CD14-positive monocyte (primary cell): ENCODE measurements at regions not wholly inside any gene's neighbourhood (a gene's known extent, or its start where the extent isn't known, plus 50 kb on each side); places are given as distances from the start of the nearest gene placed in this dataset.

Source experiments
- DNase-seq, 3 donors: peaks; one replicate each; pipeline ENCODE4 v3.0.0-alpha.2; 2011 to 2022
- H2AFZ ChIP-seq: 2 replicates; pipeline ENCODE4 v1.6.0; 2012; ENCODE audit warnings: mild to moderate bottlenecking, low read depth, low read length, inconsistent platforms; ENCODE audit not compliant: insufficient read depth, poor library complexity, severe bottlenecking
- H3K27ac ChIP-seq, 2 donors: 1 replicate in 1 of 2; 2 replicates in 1 of 2; pipeline ENCODE4 v1.5.1; 2012 to 2013; ENCODE audit warnings: low read length in 2 of 2, control low read depth in 1 of 2, inconsistent platforms in 1 of 2, low read depth in 1 of 2, mild to moderate bottlenecking in 1 of 2
- H3K27me3 ChIP-seq, 2 donors: one replicate each; pipeline versions ENCODE4 v1.6.0 to v1.6.1; 2011 to 2013; ENCODE audit warnings: low read length in 2 of 2; ENCODE audit not compliant: control insufficient read depth in 2 of 2, insufficient read depth in 2 of 2
- H3K36me3 ChIP-seq, 2 donors: replicated peaks in 1 of 2; 1 replicate in 1 of 2; 2 replicates in 1 of 2; pipeline versions ENCODE4 v1.5.1 to v1.6.1; 2012 to 2013; ENCODE audit warnings: low read length in 2 of 2, control low read depth in 1 of 2, inconsistent platforms in 1 of 2, mild to moderate bottlenecking in 1 of 2; ENCODE audit not compliant: insufficient read depth in 2 of 2, control insufficient read depth in 1 of 2
- H3K4me1 ChIP-seq, 2 donors: 1 replicate in 1 of 2; 2 replicates in 1 of 2; pipeline versions ENCODE4 v1.5.1 to v1.6.1; 2012 to 2013; ENCODE audit warnings: low read length in 2 of 2, control low read depth in 1 of 2, inconsistent platforms in 1 of 2, mild to moderate bottlenecking in 1 of 2, moderate library complexity in 1 of 2; ENCODE audit not compliant: insufficient read depth in 2 of 2, control insufficient read depth in 1 of 2
- H3K4me2 ChIP-seq: replicated peaks from 2 replicates; pipeline ENCODE3; 2012; ENCODE audit warnings: low read length, moderate library complexity, mild to moderate bottlenecking; ENCODE audit not compliant: poor library complexity, severe bottlenecking; ENCODE audit errors: extremely low read depth
- H3K4me3 ChIP-seq, 3 experiments: fragments of 200-600 bp in 1 of 3; sonication (generic) in 1 of 3; replicated peaks in 1 of 3; 1 replicate in 2 of 3; 2 replicates in 1 of 3; pipeline ENCODE4 v1.5.1; 2011 to 2013; ENCODE audit warnings: low read length in 3 of 3, mild to moderate bottlenecking in 3 of 3, control low read depth in 2 of 3, low read depth in 2 of 3, inconsistent platforms in 1 of 3, moderate library complexity in 1 of 3
- H3K79me2 ChIP-seq: 2 replicates; pipeline ENCODE4 v1.6.0; 2012; ENCODE audit warnings: mild to moderate bottlenecking, control low read depth, inconsistent platforms, low read length, moderate library complexity; ENCODE audit not compliant: insufficient read depth
- H3K9ac ChIP-seq: 2 replicates; pipeline ENCODE4 v1.6.0; 2017; ENCODE audit warnings: low read length, mild to moderate bottlenecking; ENCODE audit not compliant: insufficient read depth, poor library complexity, severe bottlenecking
- H3K9me3 ChIP-seq, 2 donors: replicated peaks in 1 of 2; 1 replicate in 1 of 2; 2 replicates in 1 of 2; pipeline versions ENCODE4 v1.5.1 to v1.6.1; 2012 to 2013; ENCODE audit warnings: low read length in 2 of 2, control low read depth in 1 of 2; ENCODE audit not compliant: control insufficient read depth in 1 of 2, insufficient read depth in 1 of 2
- H4K20me1 ChIP-seq: 2 replicates; pipeline ENCODE4 v1.6.0; 2012; ENCODE audit warnings: mild to moderate bottlenecking, low read length, control low read depth, moderate library complexity; ENCODE audit not compliant: insufficient read depth
- H3K27ac Mint-ChIP-seq, 7 donors: one replicate each; pipeline ENCODE4 v1.8.0; 2020; ENCODE audit warnings: mild to moderate bottlenecking in 7 of 7, mixed read lengths in 7 of 7, moderate library complexity in 6 of 7, inconsistent platforms in 2 of 7
- H3K27me3 Mint-ChIP-seq, 3 donors: one replicate each; pipeline ENCODE4 v1.8.0; 2021 to 2022; ENCODE audit warnings: low read depth in 3 of 3, mild to moderate bottlenecking in 3 of 3, mixed read lengths in 3 of 3, moderate library complexity in 3 of 3, inconsistent platforms in 1 of 3
- H3K36me3 Mint-ChIP-seq, 2 donors: one replicate each; pipeline ENCODE4 v1.8.0; 2020; ENCODE audit warnings: mixed read lengths in 2 of 2, inconsistent platforms in 1 of 2, mild to moderate bottlenecking in 1 of 2
- H3K4me1 Mint-ChIP-seq: one replicate; pipeline ENCODE4 v1.8.0; 2020; ENCODE audit warnings: mild to moderate bottlenecking, mixed read lengths
- H3K4me3 Mint-ChIP-seq, 2 donors: one replicate each; pipeline ENCODE4 v1.8.0; 2020; ENCODE audit warnings: mild to moderate bottlenecking in 2 of 2, mixed read lengths in 2 of 2, moderate library complexity in 1 of 2
- H3K9me3 Mint-ChIP-seq, 7 donors: one replicate each; pipeline ENCODE4 v1.8.0; 2020 to 2022; ENCODE audit warnings: mixed read lengths in 7 of 7, mild to moderate bottlenecking in 6 of 7, moderate library complexity in 6 of 7, inconsistent platforms in 2 of 7
- WGBS: methylation state at CpG from one replicate; pipeline ENCODE4 v1.1.5; 2013; ENCODE audit warnings: missing lambda C conversion rate; ENCODE audit not compliant: insufficient coverage; 5-methylcytosine and 5-hydroxymethylcytosine counted together
- intact Hi-C, 2 donors: fragments of 100-400 bp; cut with micrococcal nuclease; formaldehyde crosslinking; loops; one replicate each; pipeline versions ENCODE4 v1.15.0 to v1.15.1; 2023
- TF ChIP-seq, protein P1 (sequence below): fragments of 200-600 bp; IDR thresholded peaks from one replicate; pipeline ENCODE4 v1.8.0; 2022; ENCODE audit warnings: antibody characterized with exemption, mild to moderate bottlenecking

DNA sequence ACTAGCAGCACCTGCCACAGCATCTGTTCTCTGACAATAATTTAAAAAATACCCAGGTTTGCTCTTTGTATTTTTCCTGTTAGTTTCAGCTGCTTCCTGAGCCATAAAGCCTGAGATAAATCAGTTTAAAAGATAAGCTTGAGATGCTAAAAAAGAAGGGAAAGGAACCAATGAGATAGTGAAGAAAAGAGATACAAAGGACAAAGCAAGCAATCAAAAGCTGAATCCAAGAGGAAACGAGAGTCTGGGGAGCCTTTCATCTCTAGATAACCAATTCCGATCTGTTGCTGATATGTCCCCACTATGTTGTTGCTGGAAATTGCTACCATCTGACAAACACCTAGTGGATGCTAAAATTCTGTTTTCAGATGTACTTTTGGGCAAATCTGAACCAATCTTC is 201.4 kb downstream of the RBM43 start:
- Mint-ChIP-seq H3K9me3 (peaks cover 0 to 7% (median 2%) of the 10 kb centered on the region in 7 donors), H3K27me3 (peaks cover 0 to 2% (median 2%) of the 10 kb centered on the region in 3 donors), H3K27ac (no peak overlapping the region), H3K36me3 (no peaks in the 10 kb centered on the region), H3K4me3 (no peak overlapping the region), H3K4me1 (peaks cover 2% of the 10 kb centered on the region)
- H4K20me1 ChIP-seq, result no peaks in the 10 kb centered on the region
- H3K27ac ChIP-seq, result no peak overlapping the region
- no peak overlapping the region for H3K4me3 ChIP-seq
- TF ChIP-seq, protein P1, sequence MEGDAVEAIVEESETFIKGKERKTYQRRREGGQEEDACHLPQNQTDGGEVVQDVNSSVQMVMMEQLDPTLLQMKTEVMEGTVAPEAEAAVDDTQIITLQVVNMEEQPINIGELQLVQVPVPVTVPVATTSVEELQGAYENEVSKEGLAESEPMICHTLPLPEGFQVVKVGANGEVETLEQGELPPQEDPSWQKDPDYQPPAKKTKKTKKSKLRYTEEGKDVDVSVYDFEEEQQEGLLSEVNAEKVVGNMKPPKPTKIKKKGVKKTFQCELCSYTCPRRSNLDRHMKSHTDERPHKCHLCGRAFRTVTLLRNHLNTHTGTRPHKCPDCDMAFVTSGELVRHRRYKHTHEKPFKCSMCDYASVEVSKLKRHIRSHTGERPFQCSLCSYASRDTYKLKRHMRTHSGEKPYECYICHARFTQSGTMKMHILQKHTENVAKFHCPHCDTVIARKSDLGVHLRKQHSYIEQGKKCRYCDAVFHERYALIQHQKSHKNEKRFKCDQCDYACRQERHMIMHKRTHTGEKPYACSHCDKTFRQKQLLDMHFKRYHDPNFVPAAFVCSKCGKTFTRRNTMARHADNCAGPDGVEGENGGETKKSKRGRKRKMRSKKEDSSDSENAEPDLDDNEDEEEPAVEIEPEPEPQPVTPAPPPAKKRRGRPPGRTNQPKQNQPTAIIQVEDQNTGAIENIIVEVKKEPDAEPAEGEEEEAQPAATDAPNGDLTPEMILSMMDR, result no peak
- no peak overlapping the region for H3K4me2 ChIP-seq
- no peaks in the 10 kb centered on the region for H3K27me3 ChIP-seq
- WGBS, result 58% methylated on average over 2 of the region's 2 CpGs
- H3K4me1 ChIP-seq, result peaks cover 0 to 5% of the 10 kb centered on the region in 2 donors
- H3K9me3 ChIP-seq, result no peaks in the 10 kb centered on the region
- H3K36me3 ChIP-seq, result no peaks in the 10 kb centered on the region
- intact Hi-C loops, result no loop called here
- H3K9ac ChIP-seq, result no peak overlapping the region
- no peaks in the 10 kb centered on the region for H3K79me2 ChIP-seq
- no peak for DNase-seq
- no peak overlapping the region for H2AFZ ChIP-seq

DNA sequence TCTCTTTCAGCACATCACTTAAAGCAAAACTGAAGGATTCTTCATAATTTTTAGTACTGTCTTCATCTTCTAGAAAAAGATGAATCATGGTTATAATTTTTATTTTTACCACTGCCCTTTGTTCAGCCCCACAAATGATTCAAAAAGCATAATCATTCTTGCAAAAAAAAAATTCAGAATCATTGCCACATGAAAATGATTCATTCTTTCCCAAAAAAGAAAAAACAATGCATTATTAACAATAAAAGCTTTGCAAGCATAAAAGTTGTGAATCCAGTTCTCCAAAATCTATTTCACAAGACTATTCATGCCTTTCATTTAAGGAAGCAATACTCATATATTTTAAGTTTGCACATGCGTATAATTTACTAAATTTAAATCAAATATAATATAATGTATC is 204.8 kb downstream of the RBM43 start:
- Histone ChIP-seq H2AFZ (no peak overlapping the region), H3K27ac (no peak overlapping the region), H3K36me3 (no peaks in the 10 kb centered on the region), H3K9me3 (no peaks in the 10 kb centered on the region), H3K79me2 (no peaks in the 10 kb centered on the region), H3K4me3 (no peak overlapping the region), H3K4me1 (peaks cover 0 to 5% of the 10 kb centered on the region in 2 donors), H3K27me3 (no peaks in the 10 kb centered on the region), H3K4me2 (no peak overlapping the region), H3K9ac (no peak overlapping the region), H4K20me1 (no peaks in the 10 kb centered on the region)
- peak; percentile 1 to 17 (median 4) for DNase-seq
- intact Hi-C loops, result loop anchor here in 1 of 2 donors (10.0 kb wide), 1 partner anchor 1462 kb away; no protein-coding TSS in a partner anchor
- TF ChIP-seq, protein P1, result no peak
- no CpG with 5 or more reads among the region's 1 CpG for WGBS
- H3K27me3 Mint-ChIP-seq, result peaks cover 0 to 7% (median 0%) of the 10 kb centered on the region in 3 donors
- H3K9me3 Mint-ChIP-seq, result peaks cover 0 to 4% (median 0%) of the 10 kb centered on the region in 7 donors
- peaks cover 2% of the 10 kb centered on the region for H3K4me1 Mint-ChIP-seq
- no peak overlapping the region for H3K4me3 Mint-ChIP-seq
- no peak overlapping the region for H3K27ac Mint-ChIP-seq
- no peaks in the 10 kb centered on the region for H3K36me3 Mint-ChIP-seq
